Stimulated activated memory B cell treated with anti-CD40 and anti-IgM and Interleukin-4, amounts not matched to agents 10 μg/mL and 1 μg/mL and 100 μg/mL, for 72 hours (primary cell): ENCODE measurements at regions not wholly inside any gene's neighbourhood (a gene's known extent, or its start where the extent isn't known, plus 50 kb on each side); places are given as distances from the start of the nearest gene placed in this dataset.
"Not testable (repeated sequence)": the region's sequence is repeated elsewhere in the genome, so short reads cannot be mapped to it uniquely, and the experiment has no call there.

Experiments
- ATAC-seq: fragments of 150-1000 bp; cut with Tn5 transposase; 2 replicates; pipeline ENCODE4 v1.10.0; 2021
- H3K27ac Mint-ChIP-seq: one replicate; pipeline ENCODE4 v1.8.0; 2022; ENCODE audit warnings: mild to moderate bottlenecking, mixed read lengths
- H3K27me3 Mint-ChIP-seq: one replicate; pipeline ENCODE4 v1.8.0; 2022; ENCODE audit warnings: mixed read lengths
- H3K36me3 Mint-ChIP-seq: one replicate; pipeline ENCODE4 v1.8.0; 2022; ENCODE audit warnings: mixed read lengths
- H3K4me1 Mint-ChIP-seq: one replicate; pipeline ENCODE4 v1.8.0; 2022; ENCODE audit warnings: mixed read lengths
- H3K4me3 Mint-ChIP-seq: one replicate; pipeline ENCODE4 v1.8.0; 2022; ENCODE audit warnings: mild to moderate bottlenecking, moderate library complexity, mixed read lengths
- H3K9me3 Mint-ChIP-seq: one replicate; pipeline ENCODE4 v1.8.0; 2022; ENCODE audit warnings: mixed read lengths

GRCh38 chr2:89537862-89538261, 846.4 kb downstream of the RPIA start:
- not testable (repeated sequence) for H3K4me3 Mint-ChIP-seq, H3K36me3 Mint-ChIP-seq, H3K9me3 Mint-ChIP-seq, H3K27me3 Mint-ChIP-seq, ATAC-seq, H3K4me1 Mint-ChIP-seq, H3K27ac Mint-ChIP-seq

- H3K36me3 Mint-ChIP-seq, H3K27me3 Mint-ChIP-seq, H3K4me1 Mint-ChIP-seq, ATAC-seq, H3K27ac Mint-ChIP-seq, H3K9me3 Mint-ChIP-seq, H3K4me3 Mint-ChIP-seq: not testable (repeated sequence)
These were observed 852.6 kb downstream of the RPIA start for GRCh38 chr2:89544110-89544509.

- H3K4me3 Mint-ChIP-seq, H3K4me1 Mint-ChIP-seq, H3K9me3 Mint-ChIP-seq, H3K27me3 Mint-ChIP-seq, H3K36me3 Mint-ChIP-seq, H3K27ac Mint-ChIP-seq, ATAC-seq: not testable (repeated sequence)
These were observed 887.7 kb downstream of the RPIA start for GRCh38 chr2:89579154-89579553.

GRCh38 chr2:89582816-89583215, 891.3 kb downstream of the RPIA start:
- not testable (repeated sequence) for H3K27ac Mint-ChIP-seq, H3K9me3 Mint-ChIP-seq

GRCh38 chr2:89584046-89584445, 892.6 kb downstream of the RPIA start:
- not testable (repeated sequence) for H3K27me3 Mint-ChIP-seq, H3K9me3 Mint-ChIP-seq, H3K4me1 Mint-ChIP-seq, H3K27ac Mint-ChIP-seq, ATAC-seq, H3K4me3 Mint-ChIP-seq, H3K36me3 Mint-ChIP-seq

More at GRCh38 chr2:89582816-89583215, 891.3 kb downstream of the RPIA start:
- not testable (repeated sequence) for H3K4me3 Mint-ChIP-seq, H3K36me3 Mint-ChIP-seq, H3K27me3 Mint-ChIP-seq, ATAC-seq, H3K4me1 Mint-ChIP-seq

- H3K27ac Mint-ChIP-seq, result peak overlapping the region; percentile 87
- not testable (repeated sequence) for H3K4me1 Mint-ChIP-seq, H3K9me3 Mint-ChIP-seq, H3K27me3 Mint-ChIP-seq, H3K36me3 Mint-ChIP-seq, ATAC-seq
- H3K4me3 Mint-ChIP-seq, result peak overlapping the region; percentile 87
These were observed 893.5 kb downstream of the RPIA start for GRCh38 chr2:89584868-89585557.

- not testable (repeated sequence) for H3K36me3 Mint-ChIP-seq, H3K9me3 Mint-ChIP-seq, H3K27me3 Mint-ChIP-seq, H3K4me1 Mint-ChIP-seq
- ATAC-seq, result peak; percentile 97
- Mint-ChIP-seq H3K27ac (peak overlapping the region; percentile 87), H3K4me3 (peak overlapping the region; percentile 87)
These were observed 894.1 kb downstream of the RPIA start for GRCh38 chr2:89585558-89585920.

- H3K9me3 Mint-ChIP-seq, H3K36me3 Mint-ChIP-seq, H3K27ac Mint-ChIP-seq, ATAC-seq, H3K4me1 Mint-ChIP-seq, H3K27me3 Mint-ChIP-seq, H3K4me3 Mint-ChIP-seq: not testable (repeated sequence)
These were observed 908.4 kb downstream of the RPIA start for GRCh38 chr2:89599843-89600242.

GRCh38 chr2:89606514-89606913, 915.0 kb downstream of the RPIA start:
- not testable (repeated sequence) for H3K4me3 Mint-ChIP-seq, H3K27ac Mint-ChIP-seq, H3K9me3 Mint-ChIP-seq, H3K4me1 Mint-ChIP-seq, ATAC-seq, H3K36me3 Mint-ChIP-seq
- peaks cover 16% of the 10 kb centered on the region for H3K27me3 Mint-ChIP-seq

GRCh38 chr2:89610207-89610926, 918.9 kb downstream of the RPIA start:
- H3K4me3 Mint-ChIP-seq, H3K4me1 Mint-ChIP-seq, H3K36me3 Mint-ChIP-seq, H3K9me3 Mint-ChIP-seq, ATAC-seq, H3K27ac Mint-ChIP-seq: not testable (repeated sequence)
- H3K27me3 Mint-ChIP-seq, result peaks cover 28% of the 10 kb centered on the region

- peaks cover 28% of the 10 kb centered on the region for H3K27me3 Mint-ChIP-seq
- not testable (repeated sequence) for ATAC-seq, H3K4me1 Mint-ChIP-seq, H3K4me3 Mint-ChIP-seq, H3K9me3 Mint-ChIP-seq, H3K27ac Mint-ChIP-seq, H3K36me3 Mint-ChIP-seq
These were observed 919.5 kb downstream of the RPIA start for GRCh38 chr2:89610927-89611515.

- not testable (repeated sequence) for H3K36me3 Mint-ChIP-seq, H3K4me3 Mint-ChIP-seq, H3K27ac Mint-ChIP-seq, ATAC-seq, H3K4me1 Mint-ChIP-seq, H3K9me3 Mint-ChIP-seq
- H3K27me3 Mint-ChIP-seq, result peaks cover 28% of the 10 kb centered on the region
These were observed 920.2 kb downstream of the RPIA start for GRCh38 chr2:89611710-89612109.

- not testable (repeated sequence) for H3K9me3 Mint-ChIP-seq
These were observed 957.8 kb downstream of the RPIA start for GRCh38 chr2:89649268-89649667.

GRCh38 chr2:89679254-89679653, 987.8 kb downstream of the RPIA start:
- not testable (repeated sequence) for H3K27ac Mint-ChIP-seq, H3K4me3 Mint-ChIP-seq, H3K9me3 Mint-ChIP-seq, ATAC-seq, H3K36me3 Mint-ChIP-seq, H3K4me1 Mint-ChIP-seq
- peaks cover 37% of the 10 kb centered on the region for H3K27me3 Mint-ChIP-seq

More at GRCh38 chr2:89649268-89649667, 957.8 kb downstream of the RPIA start:
- not testable (repeated sequence) for ATAC-seq, H3K4me1 Mint-ChIP-seq, H3K27ac Mint-ChIP-seq, H3K27me3 Mint-ChIP-seq, H3K4me3 Mint-ChIP-seq, H3K36me3 Mint-ChIP-seq
